OCI-M1 (cell line): ENCODE measurements at regions not wholly inside any gene's neighbourhood (a gene's known extent, or its start where the extent isn't known, plus 50 kb on each side); places are given as distances from the start of the nearest gene placed in this dataset.
"Not testable (repeated sequence)": the region's sequence is repeated elsewhere in the genome, so short reads cannot be mapped to it uniquely, and the experiment has no call there.

Source experiments
- DNase-seq: peaks from one replicate; lab custom pipeline; 2025; lab: John Stamatoyannopoulos, UW

GRCh38 chr3:191963182-191963581, 502.2 kb downstream of the PYDC2 start:
- DNase-seq, result no peak

- no peak for DNase-seq
Observed at GRCh38 chr3:191966556-191966955, 505.6 kb downstream of the PYDC2 start.

DNA sequence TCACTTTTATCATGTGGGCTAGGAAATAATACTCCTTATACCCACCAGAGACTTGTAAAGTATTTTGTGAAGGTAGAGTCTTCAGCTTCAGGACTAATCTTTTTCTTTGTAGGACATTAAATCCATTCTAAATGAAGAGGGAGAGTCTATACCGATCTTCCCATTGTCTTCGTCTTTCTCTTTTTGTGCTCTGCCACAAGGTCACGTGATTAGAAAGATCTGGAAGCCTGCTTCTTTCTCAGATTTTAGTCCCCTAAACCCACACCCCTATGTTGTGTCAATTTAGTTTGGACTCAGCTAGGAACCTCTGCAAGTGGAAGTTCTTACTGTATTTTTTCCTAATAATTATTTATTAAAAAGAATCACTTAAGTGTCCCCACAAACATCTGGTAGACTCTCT, 507.3 kb downstream of the PYDC2 start:
- DNase-seq, result no peak

DNA sequence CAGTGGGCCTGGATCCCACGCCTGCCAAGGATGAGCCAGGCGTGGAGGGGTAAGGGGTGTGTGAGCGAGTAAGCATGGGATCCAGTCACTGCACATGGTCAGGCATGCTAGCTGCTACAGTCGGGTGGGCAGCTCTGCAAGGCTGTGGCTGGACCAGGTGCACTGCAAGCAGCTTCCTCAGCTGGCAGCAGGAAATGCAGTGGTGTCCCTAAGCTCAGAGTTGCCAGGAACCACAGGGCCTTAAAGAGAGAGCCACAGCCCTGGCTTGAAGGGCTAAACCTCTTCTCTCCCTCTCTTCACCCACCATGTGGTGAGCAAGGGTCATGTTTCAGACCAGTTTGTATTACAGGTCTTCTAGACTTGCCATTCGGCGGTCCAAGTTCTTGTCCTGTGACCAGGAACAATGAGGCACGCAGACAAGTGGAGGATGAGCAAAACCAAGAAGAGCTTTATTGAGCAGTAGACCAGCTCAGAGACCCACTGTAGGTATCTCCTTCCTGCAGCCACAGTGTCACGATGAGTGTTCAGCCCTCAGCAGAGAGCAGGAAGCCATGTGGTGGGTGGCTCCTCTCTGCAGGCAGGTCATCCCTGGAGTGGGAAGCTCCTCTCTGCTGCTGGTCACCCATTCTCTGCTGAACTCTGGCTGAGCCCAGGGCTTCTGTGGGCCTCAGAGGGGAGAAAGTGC, 511.9 kb downstream of the PYDC2 start:
- DNase-seq, result no peak

DNA sequence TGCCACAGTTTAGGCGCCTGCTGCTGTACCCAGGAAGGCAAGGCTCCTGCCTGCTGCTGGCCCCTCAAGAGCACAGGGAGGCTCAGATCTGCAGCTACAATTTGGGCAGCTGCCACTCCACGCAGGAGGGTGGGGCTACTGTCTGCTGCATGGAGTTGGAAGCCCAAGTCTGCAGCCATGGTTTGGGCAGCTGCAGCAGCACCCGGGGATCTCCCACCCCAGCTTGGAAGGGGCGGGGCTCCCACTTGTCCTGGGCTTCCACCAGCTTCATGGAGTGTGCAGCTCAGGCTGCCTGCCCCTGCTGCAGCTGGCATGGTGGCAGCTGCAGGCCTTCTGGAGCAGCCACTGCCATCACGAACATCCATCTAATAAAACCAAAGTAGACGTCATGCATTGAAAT, 512.9 kb downstream of the PYDC2 start:
- DNase-seq, result no peak

- DNase-seq, result no peak
Observed at GRCh38 chr3:191975936-191976335, 515.0 kb downstream of the PYDC2 start.

DNA sequence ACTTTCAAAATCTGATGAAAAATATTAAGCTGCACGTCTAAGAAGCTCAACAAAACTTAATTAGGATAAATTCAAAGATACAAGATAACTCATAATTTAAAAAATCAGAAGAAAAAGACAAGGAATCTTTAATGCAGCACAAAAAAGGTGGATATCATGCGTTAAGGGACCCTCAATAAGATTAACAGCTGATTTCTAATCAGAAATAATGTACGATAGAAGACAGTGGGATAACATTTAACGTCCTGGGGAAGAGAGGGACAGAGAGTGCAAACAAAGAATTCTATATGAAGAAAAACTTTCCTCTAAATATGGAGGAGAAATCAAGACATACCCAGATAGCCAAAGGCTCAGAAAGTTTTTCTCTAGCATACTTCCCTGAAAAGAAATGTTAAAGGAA, 519.5 kb downstream of the PYDC2 start:
- no peak for DNase-seq

DNA sequence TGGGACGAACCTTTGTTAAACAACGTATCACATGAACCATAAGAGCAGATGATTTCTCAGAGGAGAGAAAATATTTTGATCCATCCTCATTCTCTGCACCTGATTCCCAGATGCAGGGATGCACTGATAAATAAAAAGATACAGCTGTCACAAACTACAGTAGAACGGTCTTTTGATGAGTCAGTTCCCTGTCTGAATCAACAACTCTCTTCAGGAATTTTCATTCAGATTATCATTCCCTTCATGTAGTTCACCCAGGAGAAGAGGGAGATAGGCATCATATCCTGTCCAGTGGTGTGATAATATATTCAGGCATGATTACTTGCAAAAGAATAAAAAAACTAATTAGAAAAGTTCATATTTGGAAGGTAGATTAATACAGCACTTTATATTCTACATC, 521.5 kb downstream of the PYDC2 start:
- DNase-seq, result no peak

DNA sequence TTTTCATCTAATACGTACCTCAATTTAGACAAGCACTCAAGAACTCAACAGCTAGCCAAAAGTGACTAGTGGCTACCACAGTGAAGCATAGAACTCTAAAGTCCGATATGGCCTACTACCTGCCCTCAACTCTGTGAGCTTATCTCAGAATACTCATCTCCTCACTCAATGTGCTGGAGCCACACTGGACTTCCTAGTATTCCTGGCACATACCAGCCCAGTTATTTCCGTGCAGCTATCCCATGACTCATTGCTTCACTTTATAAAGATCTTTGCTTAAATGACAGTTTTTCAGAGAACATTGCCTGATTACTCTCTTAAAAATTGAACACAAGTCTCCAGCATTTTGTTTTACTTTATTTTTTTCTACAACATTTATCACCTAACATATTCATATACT, 524.7 kb downstream of the PYDC2 start:
- DNase-seq, result no peak

- DNase-seq, result no peak
Observed at GRCh38 chr3:191987831-191988350, 526.9 kb downstream of the PYDC2 start.

- DNase-seq, result not testable (repeated sequence)
Observed at GRCh38 chr3:191993952-191994351, 533.0 kb downstream of the PYDC2 start.

GRCh38 chr3:191997093-191997492, 536.1 kb downstream of the PYDC2 start:
- DNase-seq, result no peak

DNA sequence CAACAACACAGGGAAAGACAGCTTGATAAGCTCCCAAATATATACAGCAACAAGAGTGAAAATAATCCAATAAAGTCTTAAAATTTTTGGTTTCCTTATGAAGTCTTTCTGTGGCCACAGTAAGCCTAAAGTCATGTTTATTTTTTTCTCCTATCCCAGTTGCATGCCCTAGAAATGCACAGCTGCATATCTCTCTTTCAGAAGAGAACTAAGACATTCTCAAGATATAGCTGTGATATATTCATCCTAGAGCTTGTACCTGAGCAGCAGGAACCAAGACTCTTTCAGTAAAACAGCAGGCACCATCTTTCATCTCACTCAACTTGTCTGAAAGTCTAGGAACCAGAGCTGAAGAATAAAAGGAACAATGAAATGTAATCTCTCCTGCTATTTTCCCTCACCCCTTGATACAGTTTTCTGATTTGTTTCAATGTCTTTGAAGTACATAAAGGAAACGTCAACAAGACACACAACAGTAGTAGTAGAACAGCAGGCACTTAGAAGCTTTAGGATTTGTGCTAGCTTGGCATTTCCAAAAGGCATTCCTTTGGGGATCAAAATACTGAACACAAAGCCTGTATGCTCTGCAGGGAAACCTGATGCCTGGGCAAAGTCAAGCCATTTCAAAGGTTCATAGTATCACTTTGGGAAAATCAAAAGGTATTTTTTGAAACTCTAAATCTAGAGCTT, 536.8 kb downstream of the PYDC2 start:
- DNase-seq, result no peak

GRCh38 chr3:192001218-192001617, 540.3 kb downstream of the PYDC2 start:
- DNase-seq, result no peak

- peak; percentile 4 for DNase-seq
Observed at GRCh38 chr3:192005989-192006388, 545.0 kb downstream of the PYDC2 start.

GRCh38 chr3:192009903-192010302, 548.9 kb downstream of the PYDC2 start:
- no peak for DNase-seq

GRCh38 chr3:192010490-192010889, 549.5 kb downstream of the PYDC2 start:
- no peak for DNase-seq

DNA sequence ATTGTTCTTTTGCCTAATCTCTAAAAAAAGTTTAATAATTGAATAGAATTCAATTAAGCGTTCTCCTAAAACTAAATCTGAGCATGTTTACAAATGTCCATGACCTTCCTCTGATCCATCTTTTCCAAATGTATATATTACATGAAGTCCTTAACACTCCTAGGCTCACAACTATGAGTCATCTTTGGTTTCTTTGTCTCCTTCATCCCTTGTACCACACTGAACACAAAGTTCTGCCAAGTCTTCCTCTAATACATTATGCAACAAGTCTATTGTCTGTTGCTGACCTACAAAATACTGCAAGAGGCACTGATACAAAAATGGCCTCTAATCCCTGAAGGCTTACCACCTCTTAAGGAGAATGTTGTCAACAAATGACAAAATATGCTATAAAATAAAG, 550.2 kb downstream of the PYDC2 start:
- DNase-seq, result no peak

DNA sequence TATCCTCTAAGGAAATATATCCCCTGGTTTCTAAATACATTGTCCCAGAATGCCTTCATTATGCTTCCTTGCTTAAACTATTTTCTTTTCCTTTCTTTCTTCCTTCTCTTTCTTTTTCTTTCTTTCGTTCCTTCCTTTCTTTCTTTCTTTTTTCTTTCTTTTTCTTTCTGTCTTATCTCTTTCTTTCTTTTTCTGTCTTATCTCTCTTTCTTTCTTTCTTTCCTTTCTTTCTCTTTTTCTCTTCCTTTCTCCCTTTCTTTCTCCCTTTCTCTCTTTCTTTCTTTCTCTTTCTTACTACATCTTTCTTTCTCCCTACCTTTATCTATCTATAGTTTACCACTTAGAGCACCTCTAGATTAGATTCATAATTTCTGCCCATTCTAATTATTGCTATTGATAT, 552.1 kb downstream of the PYDC2 start:
- DNase-seq, result no peak

GRCh38 chr3:192022412-192022811, 561.4 kb downstream of the PYDC2 start:
- DNase-seq, result no peak

DNA sequence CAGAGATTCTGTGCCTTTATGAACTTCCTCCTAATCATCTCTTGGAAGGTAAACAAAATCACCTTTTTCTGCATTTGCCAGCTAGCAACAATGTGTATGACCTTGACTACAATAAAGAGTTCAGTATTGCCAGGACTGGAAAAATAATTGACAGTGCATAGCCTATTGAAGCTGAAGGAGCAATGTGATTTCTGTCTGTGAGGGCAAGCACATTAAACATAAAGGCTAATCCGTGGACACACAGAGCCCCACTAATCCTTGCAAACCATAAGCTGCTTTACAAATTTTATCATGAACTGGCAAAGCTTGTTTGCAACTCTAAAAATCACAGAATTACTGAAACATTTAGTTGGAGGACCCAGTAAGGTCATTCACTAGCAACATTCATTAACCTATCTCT, 563.8 kb downstream of the PYDC2 start:
- no peak for DNase-seq

DNA sequence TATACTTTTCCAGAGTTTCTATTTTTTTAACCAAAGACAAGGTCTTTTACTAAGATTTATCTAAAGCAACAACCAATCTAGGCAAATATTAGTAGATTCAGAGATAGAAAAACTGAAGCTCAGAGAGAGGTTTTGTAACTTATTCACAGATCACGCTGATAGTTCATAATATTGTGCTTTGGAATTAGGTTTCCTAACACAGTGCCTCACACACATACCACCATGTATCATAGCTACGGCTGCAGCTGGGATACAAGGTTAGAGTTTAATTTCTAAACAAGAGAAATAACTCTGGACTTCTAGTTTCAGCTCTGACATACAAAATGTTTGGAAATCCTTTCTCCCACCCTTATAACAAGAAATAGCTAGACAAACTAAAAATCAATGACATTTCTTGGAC, 565.7 kb downstream of the PYDC2 start:
- DNase-seq, result no peak

- no peak for DNase-seq
Observed at GRCh38 chr3:192031941-192032340, 571.0 kb downstream of the PYDC2 start.

DNA sequence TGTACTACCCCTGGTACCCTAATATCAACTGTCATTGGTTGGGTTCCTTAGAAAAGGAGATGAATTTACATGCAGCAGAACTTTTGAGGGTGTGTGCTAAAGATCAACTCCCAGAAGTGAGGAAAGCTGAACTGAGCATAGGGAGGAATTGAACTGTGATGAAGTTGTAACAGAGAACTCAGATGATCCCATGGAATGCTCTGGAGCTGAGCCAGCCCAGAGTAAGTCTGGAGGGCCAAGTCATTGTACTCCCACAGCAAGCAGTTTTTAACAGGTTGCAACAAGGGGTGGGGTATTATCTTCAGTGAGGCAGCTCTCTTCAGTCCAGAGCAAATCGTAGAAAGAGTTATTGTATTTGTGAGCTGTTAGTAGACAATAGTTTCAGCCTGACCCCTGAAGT, 572.3 kb downstream of the PYDC2 start:
- DNase-seq, result no peak
